GM21786 (cell line): ENCODE measurements at regions not wholly inside any gene's neighbourhood (a gene's known extent, or its start where the extent isn't known, plus 50 kb on each side); places are given as distances from the start of the nearest gene placed in this dataset.
"Not testable (repeated sequence)": the region's sequence is repeated elsewhere in the genome, so short reads cannot be mapped to it uniquely, and the experiment has no call there.

ENCODE experiments used
- ATAC-seq: cut with Tn5 transposase; IDR thresholded peaks from one replicate; pipeline ENCODE4 v1.9.1; 2021; ENCODE audit not compliant: unreplicated experiment

- not testable (repeated sequence) for ATAC-seq
Measured at GRCh38 chr15:22196423-22196822, 116.1 kb downstream of the OR4M2 start.

- ATAC-seq: not testable (repeated sequence)
Measured at GRCh38 chr15:22200417-22200816, 120.1 kb downstream of the OR4M2 start.

GRCh38 chr15:22201993-22202659 lies 121.8 kb downstream of the OR4M2 start:
- ATAC-seq: not testable (repeated sequence)

GRCh38 chr15:22203208-22203607 lies 122.9 kb downstream of the OR4M2 start:
- not testable (repeated sequence) for ATAC-seq

GRCh38 chr15:22209086-22209485 lies 128.8 kb downstream of the OR4M2 start:
- ATAC-seq: not testable (repeated sequence)

- not testable (repeated sequence) for ATAC-seq
Measured at GRCh38 chr15:22222596-22222995, 142.3 kb downstream of the OR4M2 start.

- ATAC-seq: no peak
Measured at GRCh38 chr15:22224241-22224671, 143.9 kb downstream of the OR4M2 start.

GRCh38 chr15:22224961-22225360 lies 144.6 kb downstream of the OR4M2 start:
- not testable (repeated sequence) for ATAC-seq

GRCh38 chr15:22226034-22226790 lies 145.9 kb downstream of the OR4M2 start:
- no peak for ATAC-seq

- no peak for ATAC-seq
Measured at GRCh38 chr15:22227411-22228100, 147.2 kb downstream of the OR4M2 start.

GRCh38 chr15:22228101-22228762 lies 147.9 kb downstream of the OR4M2 start:
- ATAC-seq: no peak

GRCh38 chr15:22229990-22230819 lies 149.9 kb downstream of the OR4M2 start:
- no peak for ATAC-seq

GRCh38 chr15:22231603-22232002 lies 151.3 kb downstream of the OR4M2 start:
- no peak for ATAC-seq

GRCh38 chr15:22232675-22233074 lies 152.3 kb downstream of the OR4M2 start:
- ATAC-seq: no peak

- not testable (repeated sequence) for ATAC-seq
Measured at GRCh38 chr15:22235261-22235930, 155.1 kb downstream of the OR4M2 start.

- ATAC-seq: no peak
Measured at GRCh38 chr15:22236469-22236868, 156.1 kb downstream of the OR4M2 start.

- no peak for ATAC-seq
Measured at GRCh38 chr15:22237891-22238275, 157.6 kb downstream of the OR4M2 start.

GRCh38 chr15:22238276-22238958 lies 158.1 kb downstream of the OR4M2 start:
- ATAC-seq: not testable (repeated sequence)
